ENCODE measurements at regions not wholly inside any gene's neighbourhood (a gene's known extent, or its start where the extent isn't known, plus 50 kb on each side); places are given as distances from the start of the nearest gene placed in this dataset.
"Not testable (repeated sequence)": the region's sequence is repeated elsewhere in the genome, so short reads cannot be mapped to it uniquely, and the experiment has no call there.

GRCh38 chr2:57475391-57475790 is 571.2 kb upstream of the VRK2 start:
- Histone ChIP-seq H3K4me3 (no peak overlapping the region), H3K27ac (no peak overlapping the region), H3K27me3 (no peaks in the 10 kb centered on the region), H3K9me3 (no peaks in the 10 kb centered on the region), H3K4me1 (no peaks in the 10 kb centered on the region), H3K36me3 (no peaks in the 10 kb centered on the region)
- intact Hi-C loops (cut with DNase I) = no loop called here
- TF ChIP-seq CTCF (IDR thresholded peaks at IDR 0.05) = no peak
- DNase-seq (ENCODE audit: low spot score in 2 of 2) = no peak

DNA sequence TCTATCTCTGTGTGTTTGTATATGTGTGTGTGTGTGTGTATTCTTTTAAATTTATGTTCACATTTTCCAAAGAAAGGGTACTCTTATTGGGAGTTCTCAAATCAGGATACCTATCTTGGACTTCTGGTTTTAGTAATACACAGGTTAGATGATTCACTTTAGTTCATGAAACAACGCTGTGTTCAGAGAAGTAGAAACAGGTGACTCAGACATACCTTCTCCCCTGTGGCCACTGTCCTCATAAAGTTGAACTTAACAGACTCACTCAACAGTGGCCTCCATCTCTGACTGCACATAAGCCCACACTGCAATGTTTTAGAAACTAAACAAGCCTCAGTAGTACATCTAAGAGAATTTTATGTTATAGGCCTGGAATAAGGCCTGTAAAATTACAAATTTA is 566.6 kb upstream of the VRK2 start:
- DNase-seq (ENCODE audit: low spot score in 2 of 2) = no peak
- Histone ChIP-seq H3K9me3 (no peaks in the 10 kb centered on the region), H3K27me3 (no peaks in the 10 kb centered on the region), H3K4me3 (no peak overlapping the region), H3K27ac (no peak overlapping the region), H3K4me1 (no peaks in the 10 kb centered on the region), H3K36me3 (no peaks in the 10 kb centered on the region)
- no peak for TF ChIP-seq CTCF (IDR thresholded peaks at IDR 0.05)
- intact Hi-C loops (cut with DNase I) = no loop called here

GRCh38 chr2:57488061-57488460 is 558.5 kb upstream of the VRK2 start:
- H3K27me3 ChIP-seq = no peaks in the 10 kb centered on the region
- no peaks in the 10 kb centered on the region for H3K4me1 ChIP-seq
- intact Hi-C loops (cut with DNase I) = no loop called here
- no peak for DNase-seq (ENCODE audit: low spot score in 2 of 2)
- no peak overlapping the region for H3K27ac ChIP-seq
- no peak for TF ChIP-seq CTCF (IDR thresholded peaks at IDR 0.05)
- H3K9me3 ChIP-seq = no peaks in the 10 kb centered on the region
- no peaks in the 10 kb centered on the region for H3K36me3 ChIP-seq
- H3K4me3 ChIP-seq = no peak overlapping the region

- Histone ChIP-seq H3K4me1 (no peaks in the 10 kb centered on the region), H3K9me3 (no peaks in the 10 kb centered on the region), H3K4me3 (no peak overlapping the region), H3K27ac (no peak overlapping the region), H3K27me3 (no peaks in the 10 kb centered on the region), H3K36me3 (no peaks in the 10 kb centered on the region)
- no peak for DNase-seq (ENCODE audit: low spot score in 2 of 2)
- TF ChIP-seq CTCF (IDR thresholded peaks at IDR 0.05) = no peak
- intact Hi-C loops (cut with DNase I) = no loop called here
These were observed 555.9 kb upstream of the VRK2 start for GRCh38 chr2:57490741-57491140.

DNA sequence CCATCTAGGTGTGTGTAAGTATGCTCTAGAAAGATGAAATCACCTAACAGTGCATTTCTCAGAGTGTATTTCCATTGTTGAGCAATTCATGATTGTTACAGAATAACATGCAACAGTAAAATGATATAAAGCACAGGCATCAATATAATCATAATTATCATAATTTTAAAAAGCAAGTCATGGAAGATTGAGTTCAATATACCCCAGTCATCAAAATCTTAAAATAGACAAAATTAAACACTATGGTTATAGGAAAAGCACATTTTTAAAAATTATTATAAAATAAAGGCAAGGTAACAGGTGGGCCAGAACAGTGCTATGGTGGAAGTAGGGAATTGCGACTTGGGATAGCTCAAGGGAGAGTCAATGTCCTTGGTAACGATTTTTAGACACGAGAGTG is 555.4 kb upstream of the VRK2 start:
- intact Hi-C loops (cut with DNase I) = no loop called here
- Histone ChIP-seq H3K4me1 (no peaks in the 10 kb centered on the region), H3K27me3 (no peaks in the 10 kb centered on the region), H3K4me3 (no peak overlapping the region), H3K27ac (no peak overlapping the region), H3K36me3 (no peaks in the 10 kb centered on the region), H3K9me3 (no peaks in the 10 kb centered on the region)
- TF ChIP-seq CTCF (IDR thresholded peaks at IDR 0.05) = no peak
- DNase-seq (ENCODE audit: low spot score in 2 of 2) = no peak

DNA sequence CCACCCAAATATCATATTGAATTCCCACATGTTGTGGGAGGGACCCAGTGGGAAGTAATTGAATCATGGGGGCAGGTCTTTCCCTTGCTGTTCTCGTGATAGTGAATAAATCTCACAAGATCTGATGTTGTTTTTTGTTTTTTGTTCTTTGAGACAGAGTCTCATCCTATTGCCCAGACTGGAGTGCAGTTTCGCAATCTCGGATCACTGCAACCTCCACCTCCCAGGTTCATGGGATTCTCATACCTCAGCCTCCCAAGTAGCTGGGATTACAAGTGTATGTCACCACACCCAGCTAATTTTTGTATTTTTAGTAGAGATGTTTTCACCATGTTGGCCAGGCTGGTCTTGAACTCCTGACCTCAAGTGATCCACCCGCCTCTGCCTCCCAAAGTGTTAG is 552.6 kb upstream of the VRK2 start:
- not testable (repeated sequence) for DNase-seq (ENCODE audit: low spot score in 2 of 2)

More for the DNA sequence above, 552.6 kb upstream of the VRK2 start:
- H3K27ac ChIP-seq; H3K9me3 ChIP-seq; H3K27me3 ChIP-seq; intact Hi-C loops (cut with DNase I); H3K4me1 ChIP-seq; H3K36me3 ChIP-seq; H3K4me3 ChIP-seq: not testable (repeated sequence)
